ENCODE measurements at regions not wholly inside any gene's neighbourhood (a gene's known extent, or its start where the extent isn't known, plus 50 kb on each side); places are given as distances from the start of the nearest gene placed in this dataset.
"Not testable (repeated sequence)": the region's sequence is repeated elsewhere in the genome, so short reads cannot be mapped to it uniquely, and the experiment has no call there.

GRCh38 chr14:58740379-58740935 lies 102.7 kb downstream of the DACT1 start:
- H3K9ac ChIP-seq (ENCODE audit: low read length), result no peak overlapping the region
- H3K9me3 ChIP-seq (ENCODE audit: control insufficient read depth, low read length), result no peaks in the 10 kb centered on the region
- H3K27me3 ChIP-seq (replicated peaks; ENCODE audit: control insufficient read depth, insufficient read depth, low read length), result peaks cover 2% of the 10 kb centered on the region
- H3K36me3 ChIP-seq (ENCODE audit: control insufficient read depth, insufficient read depth, low read length, severe bottlenecking), result no peaks in the 10 kb centered on the region
- DNase-seq (ENCODE audit: low read depth), result no peak
- H3K4me1 ChIP-seq (ENCODE audit: control insufficient read depth, insufficient read depth, low read length), result peaks cover 14% of the 10 kb centered on the region
- H3K4me3 ChIP-seq (ENCODE audit: low read length), result no peak overlapping the region

DNA sequence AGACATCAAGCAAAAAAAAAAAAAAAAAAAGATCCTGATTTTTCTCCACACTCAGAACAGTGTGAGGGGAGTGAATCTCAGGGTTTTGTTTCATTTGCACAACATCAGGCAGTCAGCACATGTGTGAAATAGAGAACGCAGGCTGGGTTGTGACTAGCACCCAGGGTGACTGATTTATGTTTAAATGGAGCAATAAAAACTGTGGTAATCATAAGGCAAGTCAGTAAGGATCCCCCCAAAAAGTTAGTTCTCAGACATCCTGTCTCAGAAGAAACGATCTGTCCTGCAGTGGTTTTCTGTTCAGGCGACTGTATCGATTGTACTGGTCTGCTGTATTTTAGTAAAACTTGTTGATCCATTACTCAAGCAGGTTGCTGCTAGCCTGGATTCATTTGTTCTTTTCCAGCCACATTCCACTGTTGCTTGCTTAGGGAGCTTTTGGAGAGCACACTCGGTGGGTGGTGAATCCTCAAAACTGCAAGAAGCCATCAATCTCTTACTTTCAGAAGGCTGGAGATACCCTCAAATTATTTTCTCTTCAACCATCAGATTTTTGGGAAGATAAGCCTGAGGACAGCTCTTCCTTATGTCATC lies 107.1 kb downstream of the DACT1 start:
- no peaks in the 10 kb centered on the region for H3K27me3 ChIP-seq (replicated peaks; ENCODE audit: control insufficient read depth, insufficient read depth, low read length)
- no peak overlapping the region for H3K4me3 ChIP-seq (ENCODE audit: low read length)
- no peak for DNase-seq (ENCODE audit: low read depth)
- no peaks in the 10 kb centered on the region for H3K36me3 ChIP-seq (ENCODE audit: control insufficient read depth, insufficient read depth, low read length, severe bottlenecking)
- no peak overlapping the region for H3K9ac ChIP-seq (ENCODE audit: low read length)
- H3K4me1 ChIP-seq (ENCODE audit: control insufficient read depth, insufficient read depth, low read length), result peaks cover 33% of the 10 kb centered on the region
- no peaks in the 10 kb centered on the region for H3K9me3 ChIP-seq (ENCODE audit: control insufficient read depth, low read length)

DNA sequence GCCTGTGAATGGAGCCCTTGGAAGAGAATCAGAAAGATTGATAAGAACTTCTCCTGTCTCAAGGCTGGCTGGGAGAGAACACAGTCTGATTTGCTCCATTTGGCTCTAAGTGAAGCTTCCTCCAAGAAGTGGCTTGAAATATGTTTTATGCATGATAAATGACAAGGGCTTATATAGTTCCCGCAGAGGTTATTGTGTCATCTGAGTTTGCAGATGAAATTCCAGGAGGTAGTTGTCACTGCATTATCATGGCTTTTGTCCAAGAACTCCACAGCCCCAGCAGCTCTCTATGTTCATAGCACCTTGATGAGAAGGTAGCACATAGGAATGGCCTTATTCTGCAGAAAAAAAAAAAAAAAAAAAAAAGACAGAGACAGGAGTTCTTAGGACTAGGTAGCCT lies 108.5 kb downstream of the DACT1 start:
- peak; percentile 55 for DNase-seq (ENCODE audit: low read depth)
- Histone ChIP-seq H3K9ac (ENCODE audit: low read length) (no peak overlapping the region), H3K27me3 (replicated peaks; ENCODE audit: control insufficient read depth, insufficient read depth, low read length) (no peaks in the 10 kb centered on the region), H3K4me3 (ENCODE audit: low read length) (no peak overlapping the region), H3K4me1 (ENCODE audit: control insufficient read depth, insufficient read depth, low read length) (peaks cover 33% of the 10 kb centered on the region), H3K9me3 (ENCODE audit: control insufficient read depth, low read length) (peaks cover 2% of the 10 kb centered on the region), H3K36me3 (ENCODE audit: control insufficient read depth, insufficient read depth, low read length, severe bottlenecking) (no peaks in the 10 kb centered on the region)

- H3K9ac ChIP-seq (ENCODE audit: low read length), result no peak overlapping the region
- H3K36me3 ChIP-seq (ENCODE audit: control insufficient read depth, insufficient read depth, low read length, severe bottlenecking), result no peaks in the 10 kb centered on the region
- H3K9me3 ChIP-seq (ENCODE audit: control insufficient read depth, low read length), result peaks cover 5% of the 10 kb centered on the region
- DNase-seq (ENCODE audit: low read depth), result no peak
- H3K27me3 ChIP-seq (replicated peaks; ENCODE audit: control insufficient read depth, insufficient read depth, low read length), result no peaks in the 10 kb centered on the region
- H3K4me1 ChIP-seq (ENCODE audit: control insufficient read depth, insufficient read depth, low read length), result peaks cover 33% of the 10 kb centered on the region
- H3K4me3 ChIP-seq (ENCODE audit: low read length), result no peak overlapping the region
These were observed 108.9 kb downstream of the DACT1 start for GRCh38 chr14:58746701-58747100.

DNA sequence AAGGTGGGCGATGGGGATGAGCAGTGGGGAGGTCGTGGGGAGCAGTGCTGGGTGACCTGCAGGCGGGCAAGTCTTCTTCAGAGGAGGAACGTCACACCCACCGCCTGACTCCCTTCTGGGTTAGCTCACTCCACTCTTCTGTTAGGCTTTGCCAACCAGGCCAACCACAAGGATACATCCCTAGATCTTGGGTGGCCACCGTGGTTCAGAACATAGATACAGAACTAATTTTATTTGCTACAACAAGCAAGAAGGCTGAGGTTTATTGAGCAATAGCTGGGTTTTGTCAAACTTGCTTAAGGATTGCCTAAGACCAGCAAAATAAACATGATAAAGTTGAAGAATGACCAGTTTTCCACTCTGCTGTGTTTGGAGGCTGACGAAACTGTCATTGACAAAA lies 109.4 kb downstream of the DACT1 start:
- H3K4me3 ChIP-seq (ENCODE audit: low read length), result no peak overlapping the region
- no peaks in the 10 kb centered on the region for H3K36me3 ChIP-seq (ENCODE audit: control insufficient read depth, insufficient read depth, low read length, severe bottlenecking)
- peak; percentile 92 for DNase-seq (ENCODE audit: low read depth)
- peaks cover 5% of the 10 kb centered on the region for H3K9me3 ChIP-seq (ENCODE audit: control insufficient read depth, low read length)
- H3K9ac ChIP-seq (ENCODE audit: low read length), result no peak overlapping the region
- no peaks in the 10 kb centered on the region for H3K27me3 ChIP-seq (replicated peaks; ENCODE audit: control insufficient read depth, insufficient read depth, low read length)
- H3K4me1 ChIP-seq (ENCODE audit: control insufficient read depth, insufficient read depth, low read length), result peaks cover 37% of the 10 kb centered on the region

GRCh38 chr14:58748251-58748650 lies 110.5 kb downstream of the DACT1 start:
- H3K9me3 ChIP-seq (ENCODE audit: control insufficient read depth, low read length); DNase-seq (ENCODE audit: low read depth); H3K27me3 ChIP-seq (replicated peaks; ENCODE audit: control insufficient read depth, insufficient read depth, low read length); H3K36me3 ChIP-seq (ENCODE audit: control insufficient read depth, insufficient read depth, low read length, severe bottlenecking); H3K4me3 ChIP-seq (ENCODE audit: low read length); H3K9ac ChIP-seq (ENCODE audit: low read length): not testable (repeated sequence)
- H3K4me1 ChIP-seq (ENCODE audit: control insufficient read depth, insufficient read depth, low read length), result peaks cover 48% of the 10 kb centered on the region

- peaks cover 5% of the 10 kb centered on the region for H3K9me3 ChIP-seq (ENCODE audit: control insufficient read depth, low read length)
- peak; percentile 82 for DNase-seq (ENCODE audit: low read depth)
- no peak overlapping the region for H3K9ac ChIP-seq (ENCODE audit: low read length)
- no peaks in the 10 kb centered on the region for H3K36me3 ChIP-seq (ENCODE audit: control insufficient read depth, insufficient read depth, low read length, severe bottlenecking)
- no peaks in the 10 kb centered on the region for H3K27me3 ChIP-seq (replicated peaks; ENCODE audit: control insufficient read depth, insufficient read depth, low read length)
- no peak overlapping the region for H3K4me3 ChIP-seq (ENCODE audit: low read length)
- H3K4me1 ChIP-seq (ENCODE audit: control insufficient read depth, insufficient read depth, low read length), result peaks cover 48% of the 10 kb centered on the region
These were observed 111.4 kb downstream of the DACT1 start for GRCh38 chr14:58749066-58749669.

- H3K9ac ChIP-seq (ENCODE audit: low read length), result no peak overlapping the region
- no peaks in the 10 kb centered on the region for H3K36me3 ChIP-seq (ENCODE audit: control insufficient read depth, insufficient read depth, low read length, severe bottlenecking)
- H3K9me3 ChIP-seq (ENCODE audit: control insufficient read depth, low read length), result peaks cover 5% of the 10 kb centered on the region
- peaks cover 48% of the 10 kb centered on the region for H3K4me1 ChIP-seq (ENCODE audit: control insufficient read depth, insufficient read depth, low read length)
- no peak for DNase-seq (ENCODE audit: low read depth)
- H3K4me3 ChIP-seq (ENCODE audit: low read length), result no peak overlapping the region
- no peaks in the 10 kb centered on the region for H3K27me3 ChIP-seq (replicated peaks; ENCODE audit: control insufficient read depth, insufficient read depth, low read length)
These were observed 112.8 kb downstream of the DACT1 start for GRCh38 chr14:58750321-58751269.

DNA sequence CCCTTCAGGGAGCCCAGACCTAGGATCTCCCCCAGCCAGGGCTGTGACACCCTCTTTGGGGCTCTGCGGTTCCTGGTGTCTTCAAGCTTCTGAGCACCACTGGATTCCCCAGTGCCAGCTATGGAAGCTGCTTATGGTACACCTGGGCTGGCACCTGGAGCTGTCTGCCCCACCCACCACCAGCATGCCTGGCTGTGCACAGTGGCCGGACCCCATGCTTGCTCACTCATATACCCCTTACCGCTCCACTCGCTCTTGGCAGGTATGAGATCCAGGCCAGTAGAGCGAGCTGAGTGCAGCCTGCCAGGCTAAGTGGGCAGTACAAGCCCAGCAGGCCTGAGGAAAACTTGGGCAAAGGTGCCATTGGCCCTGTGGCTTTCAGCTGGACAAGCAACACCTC lies 114.0 kb downstream of the DACT1 start:
- no peak overlapping the region for H3K9ac ChIP-seq (ENCODE audit: low read length)
- no peaks in the 10 kb centered on the region for H3K36me3 ChIP-seq (ENCODE audit: control insufficient read depth, insufficient read depth, low read length, severe bottlenecking)
- H3K27me3 ChIP-seq (replicated peaks; ENCODE audit: control insufficient read depth, insufficient read depth, low read length), result no peaks in the 10 kb centered on the region
- H3K4me1 ChIP-seq (ENCODE audit: control insufficient read depth, insufficient read depth, low read length), result peaks cover 36% of the 10 kb centered on the region
- H3K4me3 ChIP-seq (ENCODE audit: low read length), result no peak overlapping the region
- peaks cover 5% of the 10 kb centered on the region for H3K9me3 ChIP-seq (ENCODE audit: control insufficient read depth, low read length)
- DNase-seq (ENCODE audit: low read depth), result no peak

- no peak for DNase-seq (ENCODE audit: low read depth)
- no peak overlapping the region for H3K9ac ChIP-seq (ENCODE audit: low read length)
These were observed 114.5 kb downstream of the DACT1 start for GRCh38 chr14:58752289-58752688.

DNA sequence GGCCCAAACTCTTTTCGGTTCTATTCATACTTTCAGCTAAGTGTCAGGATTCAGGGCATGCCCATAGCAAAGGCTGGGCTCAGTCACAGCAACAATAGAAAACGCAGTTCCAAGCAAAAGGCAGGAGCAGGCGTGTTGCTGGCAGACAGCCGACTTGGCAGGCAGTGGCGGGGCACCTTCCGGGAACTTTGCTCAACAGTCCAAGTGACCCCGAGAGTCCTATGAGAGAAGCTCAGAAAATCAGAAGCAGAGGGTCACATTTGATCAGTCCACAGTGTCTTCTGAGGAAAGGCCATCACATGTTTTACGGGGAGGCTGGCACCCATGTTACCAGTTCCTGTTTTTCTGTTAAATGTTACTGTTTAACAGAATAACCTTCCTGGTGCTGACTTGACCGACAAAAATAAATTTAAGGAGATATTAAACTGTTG lies 115.0 kb downstream of the DACT1 start:
- DNase-seq (ENCODE audit: low read depth), result no peak
- Histone ChIP-seq H3K9ac (ENCODE audit: low read length) (no peak overlapping the region), H3K4me1 (ENCODE audit: control insufficient read depth, insufficient read depth, low read length) (peaks cover 28% of the 10 kb centered on the region), H3K9me3 (ENCODE audit: control insufficient read depth, low read length) (peaks cover 5% of the 10 kb centered on the region), H3K27me3 (replicated peaks; ENCODE audit: control insufficient read depth, insufficient read depth, low read length) (no peaks in the 10 kb centered on the region), H3K4me3 (ENCODE audit: low read length) (no peak overlapping the region), H3K36me3 (ENCODE audit: control insufficient read depth, insufficient read depth, low read length, severe bottlenecking) (no peaks in the 10 kb centered on the region)

More at GRCh38 chr14:58752289-58752688, 114.5 kb downstream of the DACT1 start:
- peaks cover 5% of the 10 kb centered on the region for H3K9me3 ChIP-seq (ENCODE audit: control insufficient read depth, low read length)
- no peaks in the 10 kb centered on the region for H3K27me3 ChIP-seq (replicated peaks; ENCODE audit: control insufficient read depth, insufficient read depth, low read length)
- H3K4me1 ChIP-seq (ENCODE audit: control insufficient read depth, insufficient read depth, low read length), result peaks cover 33% of the 10 kb centered on the region
- no peaks in the 10 kb centered on the region for H3K36me3 ChIP-seq (ENCODE audit: control insufficient read depth, insufficient read depth, low read length, severe bottlenecking)
- no peak overlapping the region for H3K4me3 ChIP-seq (ENCODE audit: low read length)

Measured in adipocyte (in vitro differentiated cells).